Left renal pelvis (tissue), 4 donors: ENCODE measurements at regions not wholly inside any gene's neighbourhood (a gene's known extent, or its start where the extent isn't known, plus 50 kb on each side); places are given as distances from the start of the nearest gene placed in this dataset.
"Not testable (repeated sequence)": the region's sequence is repeated elsewhere in the genome, so short reads cannot be mapped to it uniquely, and the experiment has no call there.

Experiments
- DNase-seq, 4 donors: peaks; one replicate each; pipeline ENCODE4 v3.0.0-alpha.2; 2013; ENCODE audit warnings: low read depth in 4 of 4, low spot score in 3 of 4

- DNase-seq: no peak
Observed at GRCh38 chr4:156336511-156336910, 382.8 kb upstream of the CTSO start.

DNA sequence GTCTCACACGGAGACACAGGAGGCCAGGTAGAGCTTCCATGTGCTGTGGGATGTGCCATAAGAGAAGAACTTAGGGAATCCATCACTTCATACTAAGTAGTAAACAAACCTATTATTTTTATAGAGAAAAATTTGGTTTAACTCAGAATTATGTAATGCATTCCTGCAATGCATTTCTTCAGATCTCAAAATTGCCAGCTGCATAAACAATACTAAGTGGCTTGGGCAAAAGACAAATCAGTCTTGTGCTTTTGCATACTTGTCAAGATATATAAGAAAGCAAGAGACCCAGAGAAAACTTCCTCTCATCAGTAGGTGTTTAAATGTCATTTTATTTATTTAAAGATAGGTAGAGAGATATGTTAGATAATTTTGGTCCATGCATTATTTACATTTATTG is 382.1 kb upstream of the CTSO start:
- DNase-seq: no peak

- no peak for DNase-seq
Observed at GRCh38 chr4:156330436-156331031, 376.9 kb upstream of the CTSO start.

- DNase-seq: no peak
Observed at GRCh38 chr4:156329779-156330178, 376.1 kb upstream of the CTSO start.

- no peak for DNase-seq
Observed at GRCh38 chr4:156328882-156329281, 375.2 kb upstream of the CTSO start.

- DNase-seq: no peak
Observed at GRCh38 chr4:156326246-156326645, 372.6 kb upstream of the CTSO start.

- no peak for DNase-seq
Observed at GRCh38 chr4:156322592-156322991, 368.9 kb upstream of the CTSO start.

DNA sequence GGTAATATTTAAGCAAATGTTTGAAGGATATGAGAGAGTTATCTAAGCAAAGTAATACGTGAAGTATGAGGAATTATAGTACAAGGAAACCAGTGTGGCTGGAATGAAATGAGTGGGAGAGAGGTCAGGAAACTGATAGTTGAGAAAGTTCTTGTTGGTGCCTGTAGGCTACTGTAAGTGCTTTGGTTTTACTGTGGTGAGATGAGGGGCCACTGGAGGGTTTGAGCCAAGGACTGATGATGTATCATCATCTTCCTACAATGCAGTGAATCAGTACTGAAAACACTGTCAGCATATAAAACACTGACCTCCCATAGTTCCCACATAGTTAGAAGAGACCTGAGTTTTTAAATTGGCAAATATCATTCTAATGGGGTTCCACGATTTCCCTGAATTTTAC is 367.5 kb upstream of the CTSO start:
- no peak for DNase-seq

DNA sequence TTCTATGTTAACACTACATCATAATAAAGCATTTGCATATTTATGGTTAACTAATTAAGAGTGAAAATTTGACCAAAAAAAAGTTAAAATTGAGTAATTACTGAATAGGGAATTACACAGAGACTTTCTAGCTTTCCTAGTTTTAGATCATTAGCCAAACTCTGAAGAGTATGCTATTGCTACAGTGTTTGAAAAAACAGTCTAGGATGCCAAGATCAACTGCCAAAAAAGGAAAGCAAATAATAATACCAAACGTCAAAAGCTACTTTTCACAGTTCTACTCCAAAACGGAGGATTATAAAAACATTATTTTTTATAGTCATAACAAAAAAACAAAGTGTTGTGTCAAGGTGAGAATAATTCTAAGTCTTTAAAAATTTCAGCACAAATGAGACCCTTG is 359.8 kb upstream of the CTSO start:
- DNase-seq: no peak

DNA sequence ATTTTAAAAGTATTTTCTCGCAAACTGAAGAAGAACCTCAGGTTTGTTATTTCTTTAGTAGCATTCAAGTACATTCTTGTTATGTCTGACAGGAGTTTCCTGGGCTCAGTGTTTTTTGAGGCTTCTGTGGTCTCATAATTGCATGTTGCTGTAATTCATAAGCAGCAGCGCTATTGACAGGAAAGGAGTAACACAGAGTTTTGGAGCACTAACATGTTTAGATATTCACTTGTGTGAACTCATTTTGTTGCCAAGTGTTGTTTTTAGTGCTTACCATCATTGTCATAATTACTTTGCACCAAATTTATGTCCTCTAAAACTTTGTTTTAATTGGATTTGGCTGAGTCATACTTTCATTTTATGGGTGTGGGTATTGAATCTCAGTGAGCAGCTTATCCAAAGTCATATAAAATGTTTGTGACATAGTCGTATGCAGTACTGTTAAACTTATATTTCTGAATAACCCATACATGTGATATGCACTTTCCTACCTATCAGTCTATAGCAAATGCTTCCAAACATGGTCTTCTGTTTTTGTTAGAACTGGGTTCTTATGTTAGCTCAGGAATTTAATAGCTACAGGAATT is 358.7 kb upstream of the CTSO start:
- no peak for DNase-seq

GRCh38 chr4:156309031-156309430 is 355.4 kb upstream of the CTSO start:
- no peak for DNase-seq

DNA sequence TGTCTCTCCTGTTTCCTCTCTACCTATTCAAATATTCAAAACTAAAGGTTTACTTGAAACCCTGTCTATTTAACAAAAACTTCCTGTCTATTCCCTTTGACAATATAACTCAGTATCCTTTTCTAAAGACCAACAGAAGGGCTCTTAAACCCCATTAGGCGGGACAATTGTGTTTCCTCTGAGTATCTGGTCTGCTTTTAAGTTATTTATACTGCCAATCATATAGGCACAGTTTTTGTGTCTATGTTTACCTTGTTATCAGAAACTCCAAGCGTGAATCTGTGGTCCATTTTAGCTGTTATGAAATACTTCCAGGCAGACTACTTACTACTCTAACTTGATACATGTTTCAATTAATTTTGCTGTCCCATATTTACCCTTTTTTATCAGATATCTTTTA is 350.0 kb upstream of the CTSO start:
- DNase-seq: no peak

DNA sequence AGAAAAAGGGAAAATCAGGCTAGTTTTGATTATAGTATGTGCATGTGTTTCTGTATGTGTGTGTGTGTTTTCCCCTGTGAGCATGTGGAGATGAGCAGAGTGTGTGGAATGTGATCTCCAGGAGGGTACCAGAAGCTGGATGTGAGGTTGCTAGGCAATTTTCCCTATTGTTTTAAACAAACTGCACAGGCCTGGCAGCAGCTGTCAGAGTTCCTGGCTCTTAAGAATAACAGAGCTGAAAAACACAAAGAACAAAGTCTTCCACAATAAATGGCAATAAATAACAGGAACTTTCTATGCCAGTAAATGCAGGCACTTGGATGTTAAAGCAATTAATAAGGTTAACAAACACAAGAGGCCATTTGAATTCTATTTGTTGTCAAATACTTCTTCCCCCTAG is 344.6 kb upstream of the CTSO start:
- DNase-seq: peak in 1 of 4 donors; percentile 29

GRCh38 chr4:156295676-156296195 is 342.1 kb upstream of the CTSO start:
- no peak for DNase-seq

DNA sequence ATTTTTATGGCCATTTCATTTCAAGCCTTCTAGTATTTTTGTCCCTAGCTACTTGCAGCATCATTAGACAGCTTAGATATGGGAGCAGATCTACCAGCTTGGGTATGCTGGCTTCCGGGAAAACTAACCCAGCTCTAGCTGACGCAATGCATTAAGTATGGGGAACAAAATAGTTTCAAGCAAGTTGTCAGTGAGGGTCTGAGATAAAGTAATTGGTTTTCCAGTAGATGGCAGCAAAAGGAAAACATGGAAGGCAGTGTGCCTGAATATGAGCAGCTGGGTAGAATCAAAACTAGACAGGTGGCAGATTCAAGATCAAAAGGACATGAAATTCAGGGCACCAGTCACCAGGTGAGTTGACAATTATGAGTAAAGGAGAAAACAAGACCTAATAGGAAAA is 340.9 kb upstream of the CTSO start:
- DNase-seq: peak in 1 of 4 donors; percentile 17

GRCh38 chr4:156293657-156294297 is 340.1 kb upstream of the CTSO start:
- no peak for DNase-seq

GRCh38 chr4:156291317-156291716 is 337.7 kb upstream of the CTSO start:
- DNase-seq: no peak

- DNase-seq: no peak
Observed at GRCh38 chr4:156290811-156291210, 337.1 kb upstream of the CTSO start.

GRCh38 chr4:156290026-156290425 is 336.4 kb upstream of the CTSO start:
- not testable (repeated sequence) for DNase-seq

DNA sequence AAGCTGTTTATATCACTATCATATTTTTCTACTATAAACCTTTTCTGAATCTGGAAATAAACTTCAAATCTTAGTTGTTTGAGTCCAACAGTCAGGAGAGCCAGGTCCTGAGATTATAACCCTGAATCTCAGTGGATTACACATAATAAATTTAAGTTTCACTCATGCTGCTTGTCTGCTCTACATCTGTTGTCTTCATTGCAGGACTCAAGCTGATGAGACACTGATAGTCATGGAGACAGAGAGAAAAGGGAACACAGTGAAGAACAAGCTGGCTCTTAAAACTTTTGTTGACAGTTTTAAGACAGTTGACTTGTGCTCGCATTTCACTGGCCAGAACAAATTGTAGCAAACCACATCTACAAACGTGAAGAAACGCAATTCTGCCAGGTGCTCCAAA is 327.0 kb upstream of the CTSO start:
- no peak for DNase-seq

DNA sequence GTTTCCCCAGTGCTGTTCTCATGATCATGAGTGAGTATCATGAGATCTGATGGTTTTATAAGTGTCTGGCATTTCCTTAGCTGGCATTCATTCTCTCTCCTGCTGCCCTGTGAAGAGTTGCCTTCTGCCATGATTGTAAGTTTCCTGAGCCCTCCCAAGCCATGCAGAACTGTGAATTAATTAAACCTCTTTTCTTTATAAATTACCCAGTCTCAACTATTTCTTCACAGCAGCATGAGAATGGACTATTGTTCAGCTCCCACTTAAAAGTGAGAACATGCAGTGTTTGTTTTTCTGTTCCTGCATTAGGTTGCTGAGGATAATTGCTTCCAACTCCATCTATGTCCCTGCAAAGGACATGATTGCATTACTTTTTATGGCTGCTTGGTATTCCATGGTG is 311.7 kb upstream of the CTSO start:
- DNase-seq: no peak

- DNase-seq: no peak
Observed at GRCh38 chr4:156261230-156261629, 307.6 kb upstream of the CTSO start.
